ENCODE measurements at regions not wholly inside any gene's neighbourhood (a gene's known extent, or its start where the extent isn't known, plus 50 kb on each side); places are given as distances from the start of the nearest gene placed in this dataset.

GRCh38 chr5:4212981-4213819 is 617.6 kb downstream of the IRX1 start:
- Histone ChIP-seq H3K9me3 (ENCODE audit: control insufficient read depth, low read depth, low read length) (no peaks in the 10 kb centered on the region), H3K4me1 (ENCODE audit: insufficient read depth, low read length) (peaks cover 11% of the 10 kb centered on the region; the same call in 1 of the 2 replicates), H3K23me2 (ENCODE audit: insufficient read length, low read depth, low read length, poor library complexity, severe bottlenecking) (no peaks in the 10 kb centered on the region), H3K27ac (ENCODE audit: insufficient read length, low read depth, low read length) (no peak overlapping the region), H2AFZ (ENCODE audit: low read length) (no peak overlapping the region), H3K14ac (ENCODE audit: insufficient read depth, low read length) (no peak overlapping the region), H2AK5ac (ENCODE audit: insufficient read length, low read length) (no peak overlapping the region), H3K79me2 (ENCODE audit: insufficient read depth, low read length) (no peaks in the 10 kb centered on the region), H3K4me2 (ENCODE audit: insufficient read depth, insufficient read length, low read length) (no peak overlapping the region), H3T11ph (ENCODE audit: low read length) (no peak overlapping the region), H4K8ac (replicated peaks; ENCODE audit: insufficient read length, low read depth, low read length) (no peak overlapping the region), H3K27me3 (ENCODE audit: insufficient read depth, low read length) (no peaks in the 10 kb centered on the region), H3K79me1 (ENCODE audit: insufficient read depth, low read depth, low read length, poor library complexity, severe bottlenecking) (no peaks in the 10 kb centered on the region), H4K20me1 (ENCODE audit: control insufficient read depth, insufficient read depth, insufficient read length) (no peaks in the 10 kb centered on the region), H4K91ac (ENCODE audit: insufficient read length, low read depth, low read length) (no peak overlapping the region), H2BK20ac (ENCODE audit: low read depth, low read length, poor library complexity, severe bottlenecking) (no peak overlapping the region), H3K23ac (ENCODE audit: insufficient read length, low read depth, low read length) (no peak overlapping the region), H2BK12ac (ENCODE audit: insufficient read length, low read depth, low read length) (no peak overlapping the region), H4K5ac (ENCODE audit: insufficient read length, low read depth, low read length) (no peak overlapping the region), H2BK5ac (ENCODE audit: insufficient read length, low read length) (no peak overlapping the region), H2BK15ac (ENCODE audit: low read depth, low read length) (no peak overlapping the region), H3K18ac (ENCODE audit: insufficient read length, low read depth, low read length) (no peak overlapping the region), H3K9ac (ENCODE audit: extremely low read depth, insufficient read length, low read length) (no peak overlapping the region), H3K4ac (ENCODE audit: low read depth, low read length) (no peak overlapping the region), H2BK120ac (ENCODE audit: low read depth, low read length, poor library complexity, severe bottlenecking) (no peak overlapping the region), H3K56ac (ENCODE audit: insufficient read length, low read depth, low read length) (no peak overlapping the region)
- no CpG with 5 or more reads among the region's 9 CpGs for WGBS (ENCODE audit: extremely low coverage, insufficient read length, low lambda C conversion rate)
- Mint-ChIP-seq H3K9me3 (peaks cover 4 to 7% of the 10 kb centered on the region in 2 experiments; a peak in 3 of 5 replicates), H3K4me3 (peak overlapping the region; percentile 4 to 41), H3K27me3 (ENCODE audit: low read depth) (peaks cover 36% of the 10 kb centered on the region), H3K36me3 (ENCODE audit: insufficient read depth in 1 of 3, low read depth in 3 of 3) (peaks cover 0 to 6% (median 3%) of the 10 kb centered on the region in 3 experiments; a peak in 4 of 7 replicates), H3K27ac (peak overlapping the region; percentile 6 to 93 (median 86); a peak in 5 of 7 replicates), H3K4me1 (peaks cover 39% of the 10 kb centered on the region in 2 experiments)
- no peak for TF ChIP-seq CTCF (conservative IDR thresholded peaks at IDR 0.05)
- no peak for DNase-seq

Measured in H9 (cell line).